ENCODE measurements at regions not wholly inside any gene's neighbourhood (a gene's known extent, or its start where the extent isn't known, plus 50 kb on each side); places are given as distances from the start of the nearest gene placed in this dataset.

GRCh38 chr3:107899990-107900651, 190.7 kb downstream of the CD47 start:
- 76 to 84% methylated on average over 4 of the region's 4 CpGs for WGBS, 2 donors
- Histone ChIP-seq H3K36me3 (no peaks in the 10 kb centered on the region), H3K4me1 (no peaks in the 10 kb centered on the region), H3K27ac (no peak overlapping the region), H3K9me3 (no peaks in the 10 kb centered on the region), H3K27me3 (no peaks in the 10 kb centered on the region), H3K4me3 (replicated peaks in 1 of 3) (no peak overlapping the region)
- DNase-seq, result no peak
- no peak for TF ChIP-seq CTCF (IDR thresholded peaks at IDR 0.05)
- TF ChIP-seq POLR2A (IDR thresholded peaks at IDR 0.05), result no peak
- intact Hi-C loops (cut with DNase I), result no loop called here

- Histone ChIP-seq H3K27me3 (no peaks in the 10 kb centered on the region), H3K9me3 (no peaks in the 10 kb centered on the region), H3K36me3 (no peaks in the 10 kb centered on the region), H3K4me1 (no peaks in the 10 kb centered on the region), H3K4me3 (replicated peaks in 1 of 3) (no peak overlapping the region), H3K27ac (no peak overlapping the region)
- DNase-seq, result no peak
- intact Hi-C loops (cut with DNase I), result no loop called here
- WGBS, 2 donors, result 63 to 80% methylated on average over 4 of the region's 4 CpGs
- TF ChIP-seq POLR2A (IDR thresholded peaks at IDR 0.05), result no peak
- no peak for TF ChIP-seq CTCF (IDR thresholded peaks at IDR 0.05)
These were observed 193.3 kb downstream of the CD47 start for GRCh38 chr3:107897471-107898061.

GRCh38 chr3:107894998-107895397, 195.8 kb downstream of the CD47 start:
- TF ChIP-seq POLR2A (IDR thresholded peaks at IDR 0.05) (no peak), CTCF (IDR thresholded peaks at IDR 0.05) (no peak)
- Histone ChIP-seq H3K36me3 (no peaks in the 10 kb centered on the region), H3K4me3 (replicated peaks in 1 of 3) (no peak overlapping the region), H3K27ac (no peak overlapping the region), H3K4me1 (no peaks in the 10 kb centered on the region), H3K9me3 (no peaks in the 10 kb centered on the region), H3K27me3 (no peaks in the 10 kb centered on the region)
- intact Hi-C loops (cut with DNase I), result no loop called here
- no peak for DNase-seq
- 89 to 92% methylated on average over 4 of the region's 4 CpGs for WGBS, 2 donors

GRCh38 chr3:107892955-107893624, 197.7 kb downstream of the CD47 start:
- TF ChIP-seq CTCF (IDR thresholded peaks at IDR 0.05) (no peak), POLR2A (IDR thresholded peaks at IDR 0.05) (no peak)
- intact Hi-C loops (cut with DNase I), result no loop called here
- no peaks in the 10 kb centered on the region for H3K36me3 ChIP-seq
- no peaks in the 10 kb centered on the region for H3K9me3 ChIP-seq
- no peak overlapping the region for H3K4me3 ChIP-seq (replicated peaks in 1 of 3)
- no peak for DNase-seq
- no peak overlapping the region for H3K27ac ChIP-seq
- 64 to 72% methylated on average over 7 of the region's 7 CpGs for WGBS, 2 donors
- no peaks in the 10 kb centered on the region for H3K4me1 ChIP-seq
- H3K27me3 ChIP-seq, result no peaks in the 10 kb centered on the region
